HG03558 (cell line): ENCODE measurements at regions not wholly inside any gene's neighbourhood (a gene's known extent, or its start where the extent isn't known, plus 50 kb on each side); places are given as distances from the start of the nearest gene placed in this dataset.
"Not testable (repeated sequence)": the region's sequence is repeated elsewhere in the genome, so short reads cannot be mapped to it uniquely, and the experiment has no call there.

Experiments
- ATAC-seq: cut with Tn5 transposase; IDR thresholded peaks from one replicate; pipeline ENCODE4 v1.9.1; 2021; ENCODE audit warnings: moderate number of reproducible peaks; ENCODE audit not compliant: unreplicated experiment; ENCODE audit errors: extremely low read depth

DNA sequence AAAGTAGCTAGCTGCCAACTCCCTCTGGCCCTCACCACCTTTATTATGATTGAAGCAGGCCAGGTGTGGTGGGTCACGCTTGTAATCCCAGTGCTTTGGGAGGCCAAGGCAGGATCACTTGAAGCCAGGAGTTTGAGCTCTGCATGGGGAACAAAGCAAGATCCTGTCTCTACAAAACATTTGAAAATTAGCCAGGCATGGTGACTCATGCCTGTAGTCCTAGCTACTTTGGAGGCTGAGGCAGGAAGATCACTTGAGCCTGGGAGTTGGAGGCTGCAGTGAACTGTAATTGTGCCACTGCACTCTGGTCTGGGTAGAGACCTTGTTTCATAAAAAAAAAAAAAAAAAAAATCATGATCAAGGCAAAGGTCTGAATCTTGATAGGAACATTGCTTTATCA is 467.0 kb upstream of the DIPK2B start:
- no peak for ATAC-seq

DNA sequence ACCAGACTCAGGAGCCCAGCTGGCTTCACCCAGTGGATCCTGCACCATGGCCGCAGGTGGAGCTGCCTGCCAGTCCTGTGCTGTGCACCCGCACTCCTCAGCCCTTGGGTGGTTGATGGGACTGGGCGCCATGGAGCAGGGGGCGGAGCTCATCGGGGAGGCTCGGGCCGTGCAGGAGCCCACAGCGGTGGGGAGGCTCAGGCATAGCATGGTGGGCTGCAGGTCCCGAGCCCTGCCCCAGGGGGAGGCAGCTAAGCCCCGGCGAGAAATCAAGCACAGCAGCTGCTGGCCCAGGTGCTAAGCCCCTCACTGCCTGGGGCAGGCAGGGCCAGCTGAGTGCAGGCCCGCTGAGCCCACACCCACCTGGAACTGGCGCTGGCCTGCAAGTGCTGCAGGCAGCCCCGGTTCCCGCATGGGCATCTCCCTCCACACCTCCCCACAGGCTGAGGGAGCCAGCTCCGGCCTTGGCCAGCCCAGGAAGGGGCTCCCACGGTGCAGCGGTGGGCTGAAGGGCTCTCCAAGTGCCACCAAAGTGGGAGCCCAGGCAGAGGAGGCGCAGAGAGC is 464.1 kb upstream of the DIPK2B start:
- no peak for ATAC-seq

DNA sequence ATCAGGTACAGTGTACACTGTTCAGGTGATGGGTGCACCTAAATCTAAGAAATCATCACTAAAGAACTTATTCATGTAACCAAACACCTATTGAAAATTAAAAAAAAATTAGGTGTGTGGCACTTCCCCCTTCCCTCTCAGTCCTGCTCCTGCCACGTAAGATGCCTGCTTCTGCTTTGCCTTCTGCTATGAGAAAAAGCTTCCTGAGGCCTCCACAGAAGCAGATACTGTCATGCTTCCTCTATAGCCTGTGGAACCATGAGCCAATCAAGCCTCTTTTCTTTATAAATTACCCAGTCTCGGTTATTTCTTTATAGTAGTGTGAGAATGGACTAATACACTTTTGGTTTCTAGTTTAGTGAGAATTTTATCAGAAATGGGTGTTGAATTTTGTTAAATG is 459.8 kb upstream of the DIPK2B start:
- no peak for ATAC-seq

DNA sequence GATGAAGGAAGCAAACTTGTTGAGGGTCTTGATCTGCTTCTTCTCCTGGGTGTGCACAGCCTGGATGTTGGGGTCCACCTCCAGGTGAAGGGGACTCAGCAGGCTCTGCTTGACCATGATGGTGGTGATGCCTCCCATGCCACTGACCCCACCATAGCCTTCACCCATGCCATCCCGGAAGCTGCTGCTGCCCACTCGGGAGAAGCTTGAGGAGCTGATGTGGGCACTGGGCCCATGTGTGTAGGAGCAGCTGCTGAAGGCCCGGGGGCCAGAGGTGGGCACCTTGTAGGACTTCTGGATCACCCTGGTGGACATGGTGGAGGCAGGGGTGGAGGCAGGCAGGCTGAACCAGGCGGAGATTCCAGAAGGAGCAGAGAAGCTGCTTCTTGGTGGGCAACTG is 432.7 kb upstream of the DIPK2B start:
- ATAC-seq = no peak

DNA sequence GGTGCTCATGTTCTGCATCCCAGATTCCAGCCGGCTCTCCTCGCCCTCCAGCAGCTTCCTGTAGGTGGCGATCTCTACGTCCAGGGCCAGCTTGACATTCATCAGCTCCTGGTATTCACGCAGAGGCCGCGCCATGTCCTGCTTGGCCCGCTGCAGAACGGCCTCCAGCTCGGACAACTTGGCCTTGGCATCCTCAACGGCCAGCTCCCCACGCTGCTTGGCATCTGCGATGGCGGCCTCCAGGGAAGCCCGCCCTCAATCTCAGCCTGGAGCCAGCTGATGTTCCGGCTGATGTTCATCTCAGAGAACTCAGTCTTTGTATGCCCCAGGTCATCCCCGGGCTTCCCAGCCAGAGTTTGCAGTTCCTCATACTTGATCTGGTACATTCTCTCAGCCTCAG is 431.8 kb upstream of the DIPK2B start:
- no peak for ATAC-seq

DNA sequence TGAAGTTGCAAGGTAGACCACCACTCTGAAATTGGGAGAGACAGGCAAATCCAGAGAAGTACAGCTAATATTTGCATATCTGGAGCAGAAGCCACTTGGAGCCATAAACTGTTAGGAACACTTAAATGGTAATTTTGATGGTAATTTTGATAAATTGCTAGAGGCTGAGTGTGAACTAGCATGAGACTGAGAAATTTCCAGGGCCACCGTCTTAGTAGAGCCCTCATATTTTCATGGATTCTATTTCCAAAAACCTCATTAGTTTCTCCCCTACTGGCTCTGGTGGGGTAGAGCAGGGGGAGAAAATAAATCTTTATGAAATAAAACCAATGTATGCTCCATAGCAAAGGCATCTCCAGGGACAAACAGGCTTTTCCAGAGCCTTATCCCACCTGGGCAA is 429.4 kb upstream of the DIPK2B start:
- no peak for ATAC-seq

DNA sequence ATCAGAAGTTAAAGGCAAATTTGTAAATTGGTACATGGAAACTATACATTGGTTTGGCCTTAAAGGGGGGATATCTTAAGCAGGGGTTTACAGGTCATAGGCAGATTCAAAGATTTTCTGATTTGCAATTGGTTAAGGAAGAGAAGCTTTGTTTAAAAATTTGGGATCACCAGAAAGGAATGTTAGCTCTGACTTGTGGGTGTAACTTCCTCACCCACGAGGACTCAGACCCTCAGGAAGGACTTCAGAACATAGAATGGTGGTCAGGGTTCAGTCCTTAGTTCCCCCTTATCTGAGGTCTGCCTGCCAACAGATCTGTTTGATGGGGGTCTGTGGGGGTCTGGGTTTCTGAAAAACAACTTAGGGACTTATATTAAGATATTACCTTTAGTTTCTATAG is 427.4 kb upstream of the DIPK2B start:
- ATAC-seq = no peak

DNA sequence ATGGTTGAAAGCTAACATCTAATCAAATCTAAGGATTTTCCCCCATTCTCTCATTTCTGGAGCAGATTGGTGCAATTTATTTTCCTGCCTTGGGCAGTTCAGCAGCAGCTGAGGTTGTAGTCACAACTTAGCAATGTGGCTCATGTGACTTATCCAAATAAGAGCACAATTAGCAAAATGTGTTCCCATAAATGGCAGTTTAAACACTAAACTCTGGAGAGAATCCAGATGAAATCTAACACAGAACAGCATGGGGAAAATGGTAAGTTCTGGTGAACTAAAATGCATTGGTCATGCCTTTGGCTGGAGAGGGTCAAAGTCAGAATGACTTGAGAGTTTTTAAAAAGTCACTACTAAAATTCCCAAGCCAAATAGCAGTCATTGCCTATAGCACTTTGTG is 422.6 kb upstream of the DIPK2B start:
- ATAC-seq = no peak

DNA sequence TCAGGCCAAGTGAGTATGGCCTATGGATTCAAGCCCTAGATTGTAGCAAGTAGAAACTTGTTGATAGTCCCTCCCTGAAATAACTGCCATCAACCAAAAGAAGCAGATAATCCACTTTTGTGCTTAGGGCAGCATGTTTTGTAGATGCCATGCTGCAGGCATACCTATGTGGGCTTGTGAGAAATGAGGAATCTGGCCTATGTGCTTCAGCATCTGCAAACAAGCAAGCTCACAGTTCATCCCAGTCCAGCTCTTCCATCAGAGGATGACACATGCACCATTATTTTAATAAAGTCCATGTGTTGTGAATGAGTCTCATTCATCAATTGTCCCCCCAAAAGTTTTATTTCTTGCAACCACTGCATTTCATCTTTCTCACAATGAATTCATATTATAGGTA is 421.9 kb upstream of the DIPK2B start:
- ATAC-seq = no peak

DNA sequence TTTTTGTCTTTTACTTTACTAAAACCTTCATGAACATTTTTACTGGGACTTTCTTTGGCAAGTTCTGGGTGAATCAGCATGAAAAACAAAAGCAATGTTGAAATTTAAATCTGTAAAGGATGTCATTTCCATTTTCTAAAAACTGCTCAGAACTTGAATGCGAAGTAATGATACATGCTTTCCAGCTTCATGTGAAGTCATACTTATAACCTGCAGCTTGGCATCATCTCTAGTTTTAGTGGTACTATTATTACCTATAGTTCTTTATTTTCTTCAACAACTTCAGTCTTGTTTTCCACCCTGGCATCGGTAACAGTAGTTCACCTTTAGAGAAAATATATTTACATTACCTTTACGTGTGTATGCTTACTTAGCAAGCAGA is 421.4 kb upstream of the DIPK2B start:
- ATAC-seq = no peak

DNA sequence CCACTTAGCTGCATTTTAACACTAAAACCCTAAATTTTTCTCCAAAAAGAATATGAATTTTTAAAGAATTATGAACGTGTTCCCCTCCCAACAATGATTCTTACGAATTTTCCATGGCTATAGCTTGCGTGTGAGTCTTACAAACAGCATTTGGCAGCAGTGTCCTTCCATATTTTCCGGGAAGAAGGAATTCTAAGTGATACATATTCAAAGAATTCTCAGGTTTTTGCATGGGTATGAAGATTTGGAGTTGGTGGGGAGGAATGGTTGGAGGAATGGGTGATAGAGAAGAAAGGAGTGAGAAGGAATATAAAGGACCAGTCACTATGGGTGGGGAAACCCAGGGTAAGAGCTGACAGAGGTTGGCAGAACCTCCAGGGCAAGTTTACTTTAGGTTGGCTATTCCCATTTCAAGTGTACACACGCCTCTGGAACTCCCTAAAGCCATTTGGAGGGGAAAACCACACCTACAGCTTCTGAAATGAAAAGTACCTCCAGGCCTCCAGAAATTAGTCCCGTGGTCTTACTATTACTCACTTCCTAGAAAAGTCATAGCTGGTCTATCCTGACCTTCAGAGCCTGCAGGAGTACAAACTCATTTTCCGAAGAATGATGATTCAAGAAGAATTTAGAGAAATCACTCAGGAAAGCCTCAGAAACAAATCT is 420.8 kb upstream of the DIPK2B start:
- no peak for ATAC-seq

DNA sequence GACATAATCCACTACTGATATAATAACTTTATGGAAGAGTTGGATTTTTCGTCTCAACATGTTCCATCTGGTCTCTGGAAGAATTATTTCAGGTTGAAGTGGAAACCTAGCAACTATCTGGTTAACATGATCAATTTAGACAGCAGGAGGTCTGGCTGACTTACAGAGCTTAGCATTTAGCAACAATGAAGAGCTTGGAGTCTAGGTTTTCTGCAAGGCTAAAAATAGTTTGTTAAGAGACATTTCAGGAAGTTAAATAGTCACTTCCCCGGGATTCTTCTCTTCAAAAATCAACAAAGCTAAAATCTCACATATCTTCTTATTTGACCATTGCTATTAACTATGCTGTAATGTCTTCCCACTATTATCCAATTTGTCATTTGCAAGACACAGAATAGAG is 418.6 kb upstream of the DIPK2B start:
- no peak for ATAC-seq

DNA sequence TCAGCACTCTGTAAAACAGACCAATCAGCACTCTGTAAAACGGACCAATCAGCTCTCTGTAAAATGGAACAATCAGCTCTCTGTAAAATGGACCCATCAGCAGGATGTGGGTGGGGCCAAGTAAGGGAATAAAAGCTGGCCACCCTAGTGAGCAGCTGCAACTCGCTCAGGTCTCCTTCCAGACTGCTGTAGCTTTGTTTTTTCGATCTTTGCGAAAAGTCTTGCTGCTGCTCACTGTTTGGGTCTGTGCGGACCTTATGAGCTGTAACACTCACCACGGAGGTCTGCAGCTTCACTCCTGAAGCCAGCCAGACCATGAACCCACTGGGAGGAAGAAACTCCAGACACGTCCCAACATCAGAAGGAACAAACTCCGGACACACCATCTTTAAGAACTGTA is 414.9 kb upstream of the DIPK2B start:
- not testable (repeated sequence) for ATAC-seq

DNA sequence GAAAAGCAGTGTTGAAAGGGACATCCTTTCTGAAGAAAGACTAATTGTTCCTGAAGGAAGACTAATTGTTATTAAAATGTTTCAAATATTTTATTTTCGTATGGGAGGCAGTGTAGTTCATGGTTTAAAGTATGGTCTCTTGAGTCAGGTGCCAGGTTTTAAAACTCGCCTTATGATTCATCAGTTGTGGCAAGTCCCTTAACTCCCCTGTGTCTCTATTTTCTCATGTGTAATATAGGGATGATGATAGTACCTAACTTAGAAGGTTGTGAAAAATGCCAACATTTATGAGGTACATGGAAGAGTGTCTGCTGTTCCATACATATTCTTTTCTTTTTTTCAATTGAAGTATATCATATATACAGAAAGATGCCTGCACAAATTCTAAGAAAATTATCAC is 414.2 kb upstream of the DIPK2B start:
- no peak for ATAC-seq

DNA sequence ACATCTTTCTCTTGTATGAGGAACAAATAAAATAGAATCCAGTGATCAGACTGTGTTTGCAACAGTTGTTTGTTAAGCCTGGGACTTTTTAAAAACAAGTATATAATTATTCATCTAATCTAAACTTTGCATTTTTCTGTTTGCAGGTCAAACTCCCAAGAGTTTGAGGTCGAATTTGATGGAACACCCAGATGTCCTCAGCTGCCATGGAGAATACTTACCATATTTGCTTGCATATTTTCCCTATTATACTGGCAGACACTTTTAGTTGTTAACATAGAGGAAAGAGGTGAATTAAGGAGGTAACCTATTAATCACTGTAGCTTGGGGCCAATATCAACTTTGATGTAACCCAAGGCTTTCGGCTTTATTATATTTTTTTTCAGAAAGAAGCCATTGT is 401.5 kb upstream of the DIPK2B start:
- no peak for ATAC-seq

DNA sequence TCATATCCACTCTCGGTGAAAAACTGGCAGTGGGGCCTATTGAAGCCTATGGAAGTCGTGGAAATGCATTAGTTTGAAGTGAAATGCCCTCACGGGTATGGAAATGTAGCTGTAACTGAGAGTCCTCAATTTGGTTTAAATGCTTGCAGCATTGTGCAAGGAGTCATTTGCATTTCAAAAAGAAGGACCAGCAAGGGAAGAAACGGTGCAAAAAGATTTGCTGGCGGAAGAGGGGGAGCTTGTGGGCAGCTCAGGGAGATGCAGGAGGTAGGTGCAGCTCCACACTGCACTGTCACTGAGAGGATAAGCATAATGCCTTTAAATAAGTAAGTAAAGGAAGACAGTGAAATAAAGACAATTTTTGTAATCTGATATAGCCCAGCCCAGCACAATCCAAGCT is 400.4 kb upstream of the DIPK2B start:
- ATAC-seq = no peak

DNA sequence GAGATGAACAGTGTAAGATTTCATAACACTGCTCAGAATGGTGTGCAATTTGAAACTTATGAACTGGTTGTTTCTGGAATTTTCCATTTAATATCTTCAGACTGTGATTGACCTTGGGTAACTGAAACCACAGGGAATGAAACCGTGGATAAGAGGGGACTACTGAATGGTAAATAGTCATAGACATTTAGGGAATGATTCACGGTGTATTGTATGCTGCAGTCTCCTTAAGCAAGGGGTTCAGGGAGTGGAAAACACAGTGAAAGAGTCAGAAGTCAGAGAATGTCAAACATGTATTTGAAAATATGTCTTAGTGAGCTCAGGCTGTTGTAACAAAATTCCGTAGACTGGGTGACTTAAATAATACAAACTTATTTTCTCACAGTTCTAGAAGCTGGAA is 398.2 kb upstream of the DIPK2B start:
- ATAC-seq = no peak

DNA sequence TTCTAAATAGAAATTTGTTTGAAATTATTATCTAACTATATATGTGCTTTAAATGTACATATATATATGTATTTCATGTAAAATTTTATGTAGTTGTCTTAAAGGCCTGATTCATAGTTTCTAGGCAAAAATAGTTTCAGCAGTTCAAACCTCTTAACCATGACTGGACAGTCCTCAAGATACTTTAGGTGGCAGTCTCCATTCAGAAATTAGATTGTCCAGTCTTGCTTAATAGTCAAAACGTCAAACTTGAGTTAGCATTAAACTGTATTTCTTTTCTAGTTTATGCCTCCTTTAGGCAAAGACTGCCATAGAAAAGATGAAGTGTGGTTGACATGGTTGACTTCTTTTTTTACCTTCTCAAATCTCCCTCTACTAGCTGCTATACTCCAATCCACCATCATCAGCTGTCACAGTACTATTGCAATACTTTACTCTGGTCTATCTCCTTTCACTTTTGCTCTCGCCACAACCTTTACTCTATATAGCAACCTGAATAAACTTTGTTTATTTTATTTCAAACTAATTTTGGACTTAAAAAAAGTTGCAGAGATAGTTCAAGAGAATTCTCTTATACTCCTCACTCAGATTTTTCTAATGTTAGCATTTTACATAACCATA is 395.6 kb upstream of the DIPK2B start:
- ATAC-seq = no peak

DNA sequence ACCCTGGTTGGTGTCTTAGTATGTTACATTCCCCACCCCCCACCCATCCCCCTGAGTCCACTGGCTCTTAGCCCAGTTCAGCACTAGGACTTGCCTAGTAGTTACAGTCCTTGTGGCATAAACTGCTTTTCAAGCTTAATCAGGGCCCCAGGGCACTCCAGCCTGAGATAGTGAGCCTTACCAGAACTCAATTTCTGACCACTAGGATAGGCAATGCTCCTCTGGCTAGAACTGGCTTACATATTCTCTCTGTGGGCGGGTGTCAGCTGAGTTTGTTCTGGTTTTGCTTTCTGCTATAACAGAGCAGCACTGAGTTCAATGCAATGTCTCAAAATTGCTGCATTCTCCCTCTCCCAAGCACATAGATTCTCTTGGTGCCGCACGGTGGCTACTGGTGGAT is 391.4 kb upstream of the DIPK2B start:
- ATAC-seq = no peak

DNA sequence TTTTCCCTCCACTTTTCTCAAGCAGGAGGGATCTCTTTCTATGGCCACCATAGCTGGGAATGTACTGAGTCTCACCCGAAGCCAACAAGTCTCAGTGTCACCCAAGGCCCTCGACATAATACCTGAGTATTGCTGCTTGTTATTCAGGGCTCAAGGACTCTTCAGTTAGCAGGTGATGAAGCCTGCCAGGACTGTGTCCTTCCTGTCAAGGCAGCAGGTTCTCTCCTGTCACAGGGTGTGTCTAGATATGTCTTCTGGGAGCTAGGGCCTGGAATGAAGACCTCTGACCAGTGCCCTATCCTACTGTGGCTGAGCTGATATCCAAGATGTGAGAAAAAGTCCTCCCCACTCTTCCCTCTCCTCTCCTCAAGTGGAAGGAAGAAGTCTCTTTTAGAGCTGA is 391.0 kb upstream of the DIPK2B start:
- ATAC-seq = no peak

DNA sequence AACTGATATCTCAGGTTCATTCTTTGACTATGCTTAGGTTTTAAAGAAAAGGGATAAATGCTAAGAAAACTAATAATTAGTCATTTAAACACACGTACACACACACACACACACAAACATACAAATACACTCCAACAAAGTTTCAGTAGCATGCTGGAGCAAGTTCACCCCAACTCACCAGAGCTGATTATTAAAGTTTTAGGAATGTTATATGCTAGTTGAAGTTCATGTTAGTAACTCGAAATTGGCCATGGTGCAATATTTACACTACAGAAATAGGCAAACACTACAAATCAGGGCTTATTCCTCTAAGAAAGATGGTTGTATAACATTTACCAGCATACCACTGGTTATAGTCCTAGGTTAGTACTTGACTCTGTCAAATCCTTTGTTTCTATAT is 384.0 kb upstream of the DIPK2B start:
- ATAC-seq = no peak

DNA sequence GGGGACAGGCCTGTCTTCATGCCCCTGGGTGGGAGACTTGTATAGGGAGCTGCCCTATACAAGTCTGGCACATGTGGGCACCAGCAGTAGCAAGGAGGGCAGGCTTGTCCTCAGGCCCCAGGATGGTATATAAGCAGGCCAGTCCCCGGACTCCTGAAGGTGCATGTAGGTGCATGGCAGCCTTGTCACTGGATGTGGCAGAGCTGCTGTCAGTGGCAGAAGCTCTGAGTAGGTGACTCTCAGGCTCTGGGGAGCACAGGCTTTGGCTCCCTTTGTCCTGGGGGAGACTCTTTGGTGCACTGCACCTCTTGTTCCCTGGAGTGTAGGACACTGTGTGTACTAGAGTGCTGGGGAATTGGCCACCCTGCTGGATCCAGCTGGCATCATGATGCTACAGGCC is 376.7 kb upstream of the DIPK2B start:
- no peak for ATAC-seq
